Neuron (in vitro differentiated cells): ENCODE measurements at regions not wholly inside any gene's neighbourhood (a gene's known extent, or its start where the extent isn't known, plus 50 kb on each side); places are given as distances from the start of the nearest gene placed in this dataset.
A peak's percentile ranks its signal among the peaks of the same experiment; 100 is the strongest.

Experiments
- H2AFZ ChIP-seq: one replicate; pipeline ENCODE4 v1.6.1; 2013; ENCODE audit warnings: low read depth, mild to moderate bottlenecking, inconsistent platforms, low read length, moderate library complexity
- H3K27me3 ChIP-seq: one replicate; pipeline ENCODE4 v1.6.1; 2013; ENCODE audit warnings: low read length; ENCODE audit not compliant: insufficient read depth
- H3K36me3 ChIP-seq: one replicate; pipeline ENCODE4 v1.6.1; 2013; ENCODE audit warnings: low read length; ENCODE audit not compliant: insufficient read depth
- H3K4me1 ChIP-seq: one replicate; pipeline ENCODE4 v1.6.1; 2013; ENCODE audit warnings: low read length; ENCODE audit not compliant: insufficient read depth
- H3K4me3 ChIP-seq: 2 replicates; pipeline ENCODE4 v1.5.1; 2013; ENCODE audit warnings: mild to moderate bottlenecking, low read length, moderate library complexity
- H3K9me3 ChIP-seq: one replicate; pipeline ENCODE4 v1.6.1; 2013; ENCODE audit warnings: low read length

GRCh38 chr4:175412746-175413145 lies 399.3 kb downstream of the GPM6A start:
- no peaks in the 10 kb centered on the region for H3K9me3 ChIP-seq
- H3K27me3 ChIP-seq = no peaks in the 10 kb centered on the region
- H2AFZ ChIP-seq = no peak overlapping the region
- no peak overlapping the region for H3K4me3 ChIP-seq
- H3K4me1 ChIP-seq = no peaks in the 10 kb centered on the region
- no peaks in the 10 kb centered on the region for H3K36me3 ChIP-seq

- no peak overlapping the region for H2AFZ ChIP-seq
Observed at GRCh38 chr4:175413561-175413960, 398.5 kb downstream of the GPM6A start.

GRCh38 chr4:175414602-175415001 lies 397.5 kb downstream of the GPM6A start:
- H3K9me3 ChIP-seq = no peaks in the 10 kb centered on the region
- no peak overlapping the region for H2AFZ ChIP-seq
- H3K4me3 ChIP-seq = no peak overlapping the region
- no peaks in the 10 kb centered on the region for H3K27me3 ChIP-seq
- no peaks in the 10 kb centered on the region for H3K36me3 ChIP-seq
- H3K4me1 ChIP-seq = peaks cover 5% of the 10 kb centered on the region

More at GRCh38 chr4:175413561-175413960, 398.5 kb downstream of the GPM6A start:
- H3K9me3 ChIP-seq = no peaks in the 10 kb centered on the region
- H3K4me3 ChIP-seq = no peak overlapping the region
- H3K27me3 ChIP-seq = no peaks in the 10 kb centered on the region
- no peaks in the 10 kb centered on the region for H3K4me1 ChIP-seq
- no peaks in the 10 kb centered on the region for H3K36me3 ChIP-seq

GRCh38 chr4:175418516-175418915 lies 393.5 kb downstream of the GPM6A start:
- no peaks in the 10 kb centered on the region for H3K9me3 ChIP-seq
- H3K4me3 ChIP-seq = no peak overlapping the region
- H2AFZ ChIP-seq = no peak overlapping the region
- H3K36me3 ChIP-seq = no peaks in the 10 kb centered on the region
- no peaks in the 10 kb centered on the region for H3K27me3 ChIP-seq
- peaks cover 12% of the 10 kb centered on the region for H3K4me1 ChIP-seq

GRCh38 chr4:175419236-175419718 lies 392.8 kb downstream of the GPM6A start:
- no peaks in the 10 kb centered on the region for H3K36me3 ChIP-seq
- H3K4me3 ChIP-seq = no peak overlapping the region
- H3K9me3 ChIP-seq = no peaks in the 10 kb centered on the region
- H2AFZ ChIP-seq = no peak overlapping the region
- H3K27me3 ChIP-seq = no peaks in the 10 kb centered on the region
- H3K4me1 ChIP-seq = peaks cover 17% of the 10 kb centered on the region

GRCh38 chr4:175421506-175421905 lies 390.6 kb downstream of the GPM6A start:
- H3K4me1 ChIP-seq = peaks cover 17% of the 10 kb centered on the region
- no peak overlapping the region for H2AFZ ChIP-seq
- no peaks in the 10 kb centered on the region for H3K9me3 ChIP-seq
- H3K4me3 ChIP-seq = no peak overlapping the region
- H3K27me3 ChIP-seq = no peaks in the 10 kb centered on the region
- no peaks in the 10 kb centered on the region for H3K36me3 ChIP-seq

- Histone ChIP-seq H3K36me3 (no peaks in the 10 kb centered on the region), H3K9me3 (no peaks in the 10 kb centered on the region), H3K27me3 (no peaks in the 10 kb centered on the region), H3K4me3 (no peak overlapping the region), H3K4me1 (peaks cover 17% of the 10 kb centered on the region), H2AFZ (peak overlapping the region; percentile 63)
Observed at GRCh38 chr4:175422331-175422730, 389.7 kb downstream of the GPM6A start.

- H3K36me3 ChIP-seq = no peaks in the 10 kb centered on the region
- H3K9me3 ChIP-seq = no peaks in the 10 kb centered on the region
- no peaks in the 10 kb centered on the region for H3K27me3 ChIP-seq
- no peak overlapping the region for H3K4me3 ChIP-seq
- peak overlapping the region; percentile 63 for H2AFZ ChIP-seq
- H3K4me1 ChIP-seq = peaks cover 15% of the 10 kb centered on the region
Observed at GRCh38 chr4:175424111-175424510, 388.0 kb downstream of the GPM6A start.

GRCh38 chr4:175427751-175428150 lies 384.3 kb downstream of the GPM6A start:
- H3K4me3 ChIP-seq = no peak overlapping the region
- H2AFZ ChIP-seq = no peak overlapping the region
- no peaks in the 10 kb centered on the region for H3K9me3 ChIP-seq
- peaks cover 22% of the 10 kb centered on the region for H3K4me1 ChIP-seq
- no peaks in the 10 kb centered on the region for H3K36me3 ChIP-seq
- no peaks in the 10 kb centered on the region for H3K27me3 ChIP-seq

- no peak overlapping the region for H3K4me3 ChIP-seq
- no peaks in the 10 kb centered on the region for H3K9me3 ChIP-seq
- H3K36me3 ChIP-seq = no peaks in the 10 kb centered on the region
- H2AFZ ChIP-seq = no peak overlapping the region
- peaks cover 13% of the 10 kb centered on the region for H3K4me1 ChIP-seq
- H3K27me3 ChIP-seq = no peaks in the 10 kb centered on the region
Observed at GRCh38 chr4:175431694-175432093, 380.4 kb downstream of the GPM6A start.

GRCh38 chr4:175435381-175435783 lies 376.7 kb downstream of the GPM6A start:
- Histone ChIP-seq H3K4me3 (no peak overlapping the region), H3K9me3 (no peaks in the 10 kb centered on the region), H3K36me3 (no peaks in the 10 kb centered on the region), H2AFZ (no peak overlapping the region), H3K4me1 (peaks cover 13% of the 10 kb centered on the region), H3K27me3 (no peaks in the 10 kb centered on the region)

GRCh38 chr4:175436196-175436595 lies 375.9 kb downstream of the GPM6A start:
- Histone ChIP-seq H3K4me3 (no peak overlapping the region), H3K27me3 (no peaks in the 10 kb centered on the region), H3K36me3 (no peaks in the 10 kb centered on the region), H3K4me1 (peaks cover 10% of the 10 kb centered on the region), H2AFZ (no peak overlapping the region), H3K9me3 (no peaks in the 10 kb centered on the region)

- H3K36me3 ChIP-seq = no peaks in the 10 kb centered on the region
- no peak overlapping the region for H2AFZ ChIP-seq
- no peaks in the 10 kb centered on the region for H3K4me1 ChIP-seq
- H3K27me3 ChIP-seq = no peaks in the 10 kb centered on the region
- no peak overlapping the region for H3K4me3 ChIP-seq
- no peaks in the 10 kb centered on the region for H3K9me3 ChIP-seq
Observed at GRCh38 chr4:175440786-175441185, 371.3 kb downstream of the GPM6A start.

GRCh38 chr4:175441256-175441655 lies 370.8 kb downstream of the GPM6A start:
- H3K9me3 ChIP-seq = no peaks in the 10 kb centered on the region
- H3K4me1 ChIP-seq = no peaks in the 10 kb centered on the region
- H2AFZ ChIP-seq = no peak overlapping the region
- no peaks in the 10 kb centered on the region for H3K27me3 ChIP-seq
- H3K4me3 ChIP-seq = no peak overlapping the region
- no peaks in the 10 kb centered on the region for H3K36me3 ChIP-seq
